ENCODE measurements at regions not wholly inside any gene's neighbourhood (a gene's known extent, or its start where the extent isn't known, plus 50 kb on each side); places are given as distances from the start of the nearest gene placed in this dataset.

DNA sequence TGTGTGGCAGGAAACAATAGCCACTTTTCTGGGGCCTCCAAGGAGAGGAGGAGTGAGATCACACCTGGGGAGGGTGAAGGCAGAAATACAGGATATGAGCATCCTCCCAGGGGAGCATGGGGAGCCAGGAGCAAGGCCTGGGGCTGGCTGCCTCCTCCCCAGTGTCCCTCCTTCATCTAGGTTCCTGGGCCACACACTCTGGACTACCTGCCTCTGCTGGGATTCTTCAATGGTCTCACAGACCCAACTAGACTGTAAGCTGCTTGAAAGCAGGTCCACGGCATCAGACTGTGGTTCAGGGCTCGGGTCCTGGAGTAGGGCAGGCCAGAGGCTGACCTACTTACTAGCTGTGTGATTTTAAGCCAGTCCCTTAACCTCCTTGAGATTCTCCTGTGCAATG lies 94.0 kb downstream of the MCFD2 start:
- Histone ChIP-seq H3K4me2 (no peak overlapping the region), H3K4me1 (no peaks in the 10 kb centered on the region), H3K4me3 (no peak overlapping the region), H3K9me3 (peaks cover 3% of the 10 kb centered on the region; the same call in 1 of the 3 replicates), H3K27ac (no peak overlapping the region; a peak in 1 of 6 replicates)
- POLR2A ChIA-PET: no interaction called here
- DNase-seq (ENCODE audit: low read depth in 1 of 2, low spot score in 1 of 2): no peak
- CTCF ChIA-PET: interaction anchor here (0.9 to 2.3 kb wide), 6 partner anchors 8 to 67 kb away, joined by 3 to 6 read pairs (median 4); no protein-coding TSS in a partner anchor
- TF ChIP-seq MYC (IDR thresholded peaks at IDR 0.05; ENCODE audit: borderline replicate concordance, low read length): no peak
- TF ChIP-seq POLR2A (IDR thresholded peaks at IDR 0.05; ENCODE audit: low read length): no peak
- TF ChIP-seq HOXB5 (CRISPR knock-in tag; IDR thresholded peaks at IDR 0.05): no peak
- TF ChIP-seq, protein P1, sequence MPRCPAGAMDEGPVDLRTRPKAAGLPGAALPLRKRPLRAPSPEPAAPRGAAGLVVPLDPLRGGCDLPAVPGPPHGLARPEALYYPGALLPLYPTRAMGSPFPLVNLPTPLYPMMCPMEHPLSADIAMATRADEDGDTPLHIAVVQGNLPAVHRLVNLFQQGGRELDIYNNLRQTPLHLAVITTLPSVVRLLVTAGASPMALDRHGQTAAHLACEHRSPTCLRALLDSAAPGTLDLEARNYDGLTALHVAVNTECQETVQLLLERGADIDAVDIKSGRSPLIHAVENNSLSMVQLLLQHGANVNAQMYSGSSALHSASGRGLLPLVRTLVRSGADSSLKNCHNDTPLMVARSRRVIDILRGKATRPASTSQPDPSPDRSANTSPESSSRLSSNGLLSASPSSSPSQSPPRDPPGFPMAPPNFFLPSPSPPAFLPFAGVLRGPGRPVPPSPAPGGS (IDR thresholded peaks at IDR 0.05): no peak
- no peak for TF ChIP-seq POLR2AphosphoS2 (conservative IDR thresholded peaks at IDR 0.05; ENCODE audit: low read length)
- TF ChIP-seq FOSL2 (IDR thresholded peaks at IDR 0.05): no peak
- no peak for TF ChIP-seq FOSL2 (CRISPR knock-in tag; IDR thresholded peaks at IDR 0.05)
- TF ChIP-seq GATA3 (IDR thresholded peaks at IDR 0.05; ENCODE audit: borderline replicate concordance): no peak
- no peak for TF ChIP-seq NFE2L2 (conservative IDR thresholded peaks at IDR 0.05; ENCODE audit: low read length)
- no peak for TF ChIP-seq NPAS2 (CRISPR knock-in tag; IDR thresholded peaks at IDR 0.05; ENCODE audit: borderline replicate concordance)
- TF ChIP-seq, protein P2, sequence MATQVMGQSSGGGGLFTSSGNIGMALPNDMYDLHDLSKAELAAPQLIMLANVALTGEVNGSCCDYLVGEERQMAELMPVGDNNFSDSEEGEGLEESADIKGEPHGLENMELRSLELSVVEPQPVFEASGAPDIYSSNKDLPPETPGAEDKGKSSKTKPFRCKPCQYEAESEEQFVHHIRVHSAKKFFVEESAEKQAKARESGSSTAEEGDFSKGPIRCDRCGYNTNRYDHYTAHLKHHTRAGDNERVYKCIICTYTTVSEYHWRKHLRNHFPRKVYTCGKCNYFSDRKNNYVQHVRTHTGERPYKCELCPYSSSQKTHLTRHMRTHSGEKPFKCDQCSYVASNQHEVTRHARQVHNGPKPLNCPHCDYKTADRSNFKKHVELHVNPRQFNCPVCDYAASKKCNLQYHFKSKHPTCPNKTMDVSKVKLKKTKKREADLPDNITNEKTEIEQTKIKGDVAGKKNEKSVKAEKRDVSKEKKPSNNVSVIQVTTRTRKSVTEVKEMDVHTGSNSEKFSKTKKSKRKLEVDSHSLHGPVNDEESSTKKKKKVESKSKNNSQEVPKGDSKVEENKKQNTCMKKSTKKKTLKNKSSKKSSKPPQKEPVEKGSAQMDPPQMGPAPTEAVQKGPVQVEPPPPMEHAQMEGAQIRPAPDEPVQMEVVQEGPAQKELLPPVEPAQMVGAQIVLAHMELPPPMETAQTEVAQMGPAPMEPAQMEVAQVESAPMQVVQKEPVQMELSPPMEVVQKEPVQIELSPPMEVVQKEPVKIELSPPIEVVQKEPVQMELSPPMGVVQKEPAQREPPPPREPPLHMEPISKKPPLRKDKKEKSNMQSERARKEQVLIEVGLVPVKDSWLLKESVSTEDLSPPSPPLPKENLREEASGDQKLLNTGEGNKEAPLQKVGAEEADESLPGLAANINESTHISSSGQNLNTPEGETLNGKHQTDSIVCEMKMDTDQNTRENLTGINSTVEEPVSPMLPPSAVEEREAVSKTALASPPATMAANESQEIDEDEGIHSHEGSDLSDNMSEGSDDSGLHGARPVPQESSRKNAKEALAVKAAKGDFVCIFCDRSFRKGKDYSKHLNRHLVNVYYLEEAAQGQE (IDR thresholded peaks at IDR 0.05): no peak
- no peak for TF ChIP-seq NR3C1 (IDR thresholded peaks at IDR 0.05)
- no peak for TF ChIP-seq EP300 (IDR thresholded peaks at IDR 0.05)
- no peak for TF ChIP-seq HOXB13 (CRISPR knock-in tag; IDR thresholded peaks at IDR 0.05; ENCODE audit: low read depth)
- no peak for TF ChIP-seq JUN (IDR thresholded peaks at IDR 0.05)
- no peak for TF ChIP-seq TP53 (CRISPR knock-in tag; IDR thresholded peaks at IDR 0.05)
- TF ChIP-seq CHD4 (IDR thresholded peaks at IDR 0.05; ENCODE audit: borderline replicate concordance): no peak
- no peak for TF ChIP-seq FOSB (CRISPR knock-in tag; IDR thresholded peaks at IDR 0.05)
- TF ChIP-seq, protein P3, sequence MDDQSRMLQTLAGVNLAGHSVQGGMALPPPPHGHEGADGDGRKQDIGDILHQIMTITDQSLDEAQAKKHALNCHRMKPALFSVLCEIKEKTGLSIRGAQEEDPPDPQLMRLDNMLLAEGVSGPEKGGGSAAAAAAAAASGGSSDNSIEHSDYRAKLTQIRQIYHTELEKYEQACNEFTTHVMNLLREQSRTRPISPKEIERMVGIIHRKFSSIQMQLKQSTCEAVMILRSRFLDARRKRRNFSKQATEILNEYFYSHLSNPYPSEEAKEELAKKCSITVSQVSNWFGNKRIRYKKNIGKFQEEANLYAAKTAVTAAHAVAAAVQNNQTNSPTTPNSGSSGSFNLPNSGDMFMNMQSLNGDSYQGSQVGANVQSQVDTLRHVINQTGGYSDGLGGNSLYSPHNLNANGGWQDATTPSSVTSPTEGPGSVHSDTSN (IDR thresholded peaks at IDR 0.05): no peak
- TF ChIP-seq, protein P4, sequence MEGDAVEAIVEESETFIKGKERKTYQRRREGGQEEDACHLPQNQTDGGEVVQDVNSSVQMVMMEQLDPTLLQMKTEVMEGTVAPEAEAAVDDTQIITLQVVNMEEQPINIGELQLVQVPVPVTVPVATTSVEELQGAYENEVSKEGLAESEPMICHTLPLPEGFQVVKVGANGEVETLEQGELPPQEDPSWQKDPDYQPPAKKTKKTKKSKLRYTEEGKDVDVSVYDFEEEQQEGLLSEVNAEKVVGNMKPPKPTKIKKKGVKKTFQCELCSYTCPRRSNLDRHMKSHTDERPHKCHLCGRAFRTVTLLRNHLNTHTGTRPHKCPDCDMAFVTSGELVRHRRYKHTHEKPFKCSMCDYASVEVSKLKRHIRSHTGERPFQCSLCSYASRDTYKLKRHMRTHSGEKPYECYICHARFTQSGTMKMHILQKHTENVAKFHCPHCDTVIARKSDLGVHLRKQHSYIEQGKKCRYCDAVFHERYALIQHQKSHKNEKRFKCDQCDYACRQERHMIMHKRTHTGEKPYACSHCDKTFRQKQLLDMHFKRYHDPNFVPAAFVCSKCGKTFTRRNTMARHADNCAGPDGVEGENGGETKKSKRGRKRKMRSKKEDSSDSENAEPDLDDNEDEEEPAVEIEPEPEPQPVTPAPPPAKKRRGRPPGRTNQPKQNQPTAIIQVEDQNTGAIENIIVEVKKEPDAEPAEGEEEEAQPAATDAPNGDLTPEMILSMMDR (IDR thresholded peaks at IDR 0.05): no peak
- no peak for ATAC-seq
- no peak for FAIRE-seq
- 77% methylated on average over 2 of the region's 2 CpGs for WGBS (ENCODE audit: missing lambda C conversion rate)

DNA sequence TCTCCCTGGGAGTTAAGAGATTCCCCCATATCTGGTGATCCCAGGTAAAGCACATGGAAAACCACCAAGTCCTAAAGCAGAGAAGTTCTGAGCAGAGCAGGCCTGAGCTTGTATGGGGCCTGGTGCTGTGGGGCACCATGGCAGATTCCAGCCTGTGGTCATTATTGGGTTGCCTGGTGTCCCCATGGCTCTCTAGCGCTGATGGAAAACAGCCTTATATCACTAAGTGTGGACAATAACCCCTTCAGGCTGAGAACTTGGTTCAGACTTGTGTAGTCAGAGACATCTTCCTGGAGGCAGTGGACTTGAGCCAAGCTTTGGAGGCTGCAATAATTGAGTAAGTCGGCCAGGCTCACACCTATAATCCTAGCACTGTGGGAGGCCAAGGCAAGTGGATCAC lies 96.8 kb downstream of the MCFD2 start:
- FAIRE-seq (no peak), DNase-seq (ENCODE audit: low read depth in 1 of 2, low spot score in 1 of 2) (no peak), ATAC-seq (no peak)
- H3K4me2 ChIP-seq: no peak overlapping the region
- H3K9me3 ChIP-seq: peaks cover 3% of the 10 kb centered on the region; the same call in 1 of the 3 replicates
- H3K27ac ChIP-seq: no peak overlapping the region
- 72% methylated on average over 2 of the region's 2 CpGs for WGBS (ENCODE audit: missing lambda C conversion rate)
- TF ChIP-seq CEBPB (IDR thresholded peaks at IDR 0.05): no peak
- no peak for TF ChIP-seq RFX5 (IDR thresholded peaks at IDR 0.05)
- no peak for TF ChIP-seq ZNF302 (CRISPR knock-in tag; IDR thresholded peaks at IDR 0.05)
- POLR2A ChIA-PET: no interaction called here
- CTCF ChIA-PET: interaction anchor here (2.3 kb wide), 1 partner anchor 10 kb away, joined by 5 read pairs; no protein-coding TSS in a partner anchor
- H3K4me1 ChIP-seq: no peaks in the 10 kb centered on the region
- no peak overlapping the region for H3K4me3 ChIP-seq

All from A549 (cell line).